IPS-15b (cell line): ENCODE measurements at regions not wholly inside any gene's neighbourhood (a gene's known extent, or its start where the extent isn't known, plus 50 kb on each side); places are given as distances from the start of the nearest gene placed in this dataset.

Experiments used
- H3K27me3 ChIP-seq: one replicate; pipeline ENCODE4 v1.6.1; 2013; ENCODE audit warnings: low read length; ENCODE audit not compliant: control insufficient read depth, insufficient read depth
- H3K36me3 ChIP-seq: one replicate; pipeline ENCODE4 v1.6.1; 2013; ENCODE audit warnings: low read length; ENCODE audit not compliant: control insufficient read depth, insufficient read depth
- H3K4me1 ChIP-seq: one replicate; pipeline ENCODE4 v1.6.1; 2013; ENCODE audit warnings: mild to moderate bottlenecking, low read length; ENCODE audit not compliant: control insufficient read depth, insufficient read depth
- H3K4me3 ChIP-seq: one replicate; pipeline ENCODE4 v1.5.1; 2013; ENCODE audit warnings: low read depth, low read length
- H3K9ac ChIP-seq: one replicate; pipeline ENCODE4 v1.6.1; 2013; ENCODE audit warnings: low read depth, mild to moderate bottlenecking, low read length
- H3K9me3 ChIP-seq: one replicate; pipeline ENCODE4 v1.6.1; 2013; ENCODE audit warnings: mild to moderate bottlenecking, low read length; ENCODE audit not compliant: control insufficient read depth, insufficient read depth

DNA sequence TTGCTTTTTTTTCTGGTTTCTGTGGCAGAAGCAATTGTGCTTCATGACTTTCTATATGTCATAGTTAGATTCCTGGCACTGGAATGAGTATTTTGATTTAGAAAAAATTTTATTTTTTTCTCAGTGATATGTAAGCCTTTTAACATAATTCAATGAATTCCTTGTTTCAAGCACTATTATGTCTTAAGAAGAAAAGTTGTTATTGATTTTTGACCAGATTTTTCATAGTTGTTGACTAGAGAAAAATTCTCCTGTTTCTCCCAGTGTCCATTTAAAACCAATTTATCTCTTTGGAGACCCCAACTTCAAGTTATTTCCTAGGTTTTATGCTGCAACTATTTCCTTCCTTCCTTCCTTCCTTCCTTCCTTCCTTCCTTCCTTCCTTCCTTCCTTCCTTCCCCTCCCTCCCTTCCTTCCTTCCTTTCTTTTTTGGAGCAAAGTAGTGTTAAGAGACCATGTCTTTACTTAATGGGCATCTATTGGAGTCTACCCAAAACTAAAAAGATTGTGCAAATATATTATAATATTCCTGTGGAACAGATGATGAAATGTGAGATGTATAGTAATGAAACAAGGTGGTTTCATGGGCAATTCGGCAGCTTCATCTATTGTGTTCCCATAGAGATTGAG lies 346.9 kb downstream of the RNF144B start:
- Histone ChIP-seq H3K4me1 (no peaks in the 10 kb centered on the region), H3K27me3 (no peaks in the 10 kb centered on the region), H3K36me3 (no peaks in the 10 kb centered on the region), H3K9me3 (no peaks in the 10 kb centered on the region), H3K4me3 (no peak overlapping the region), H3K9ac (no peak overlapping the region)

DNA sequence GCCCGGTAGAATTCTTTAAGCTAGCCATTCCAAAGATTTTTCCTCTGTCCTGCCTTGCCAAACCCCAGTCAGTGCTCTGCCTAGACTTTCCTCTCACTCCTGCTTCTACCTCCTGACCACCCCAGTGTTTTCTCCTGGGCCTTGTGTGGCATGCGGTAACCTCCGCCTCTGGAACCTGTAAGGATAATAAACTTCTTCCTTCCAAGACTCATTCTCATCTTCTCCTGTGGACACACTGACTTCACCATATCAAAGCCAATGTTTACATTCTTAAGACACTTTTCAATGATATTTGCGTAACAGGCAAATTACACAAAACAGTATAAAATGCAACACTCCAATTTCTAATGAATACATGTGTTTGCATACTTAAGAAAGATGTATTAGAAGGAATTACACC lies 354.6 kb downstream of the RNF144B start:
- Histone ChIP-seq H3K4me1 (no peaks in the 10 kb centered on the region), H3K4me3 (no peak overlapping the region), H3K36me3 (no peaks in the 10 kb centered on the region), H3K9ac (no peak overlapping the region), H3K27me3 (no peaks in the 10 kb centered on the region), H3K9me3 (no peaks in the 10 kb centered on the region)

DNA sequence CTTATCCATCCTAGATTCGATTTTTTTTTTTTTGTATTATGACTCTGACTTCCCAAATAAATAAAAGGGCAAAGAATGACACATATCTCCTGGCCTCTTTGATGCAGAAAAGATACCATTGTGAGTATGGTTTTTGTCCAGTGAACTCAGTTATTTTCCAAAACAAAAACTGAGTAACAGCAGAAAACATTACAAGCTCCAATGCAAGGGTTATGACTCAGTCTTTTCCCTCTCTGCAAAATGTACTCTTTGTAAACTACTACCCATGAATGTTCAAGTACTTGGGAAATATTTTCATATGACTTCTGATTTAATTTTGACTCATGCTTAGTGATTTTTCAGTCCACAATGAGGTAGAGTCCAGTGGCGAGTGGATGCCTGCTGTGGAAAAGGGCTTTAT lies 355.3 kb downstream of the RNF144B start:
- Histone ChIP-seq H3K9ac (no peak overlapping the region), H3K27me3 (no peaks in the 10 kb centered on the region), H3K36me3 (no peaks in the 10 kb centered on the region), H3K4me3 (no peak overlapping the region), H3K4me1 (no peaks in the 10 kb centered on the region), H3K9me3 (no peaks in the 10 kb centered on the region)

DNA sequence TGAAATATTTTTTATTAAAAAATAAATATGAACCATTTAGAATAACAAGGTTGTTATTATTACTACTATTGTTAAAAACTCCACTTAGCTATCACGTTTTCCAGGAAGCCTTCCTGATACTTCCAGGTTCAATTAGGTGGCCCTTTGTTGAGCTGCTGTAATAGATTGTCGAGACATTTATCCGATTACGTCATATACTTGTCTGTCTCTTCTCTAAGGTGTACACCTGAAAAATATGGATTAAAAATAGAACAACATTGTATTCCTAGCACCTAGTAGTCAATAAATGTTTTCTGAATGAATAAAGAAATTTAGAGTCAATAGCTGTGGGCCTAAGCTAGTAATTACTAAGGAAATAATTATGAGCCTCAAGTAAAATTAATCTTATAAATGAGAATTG lies 359.6 kb downstream of the RNF144B start:
- no peak overlapping the region for H3K4me3 ChIP-seq
- peaks cover 5% of the 10 kb centered on the region for H3K4me1 ChIP-seq
- H3K27me3 ChIP-seq = no peaks in the 10 kb centered on the region
- no peaks in the 10 kb centered on the region for H3K9me3 ChIP-seq
- H3K36me3 ChIP-seq = no peaks in the 10 kb centered on the region
- H3K9ac ChIP-seq = no peak overlapping the region

DNA sequence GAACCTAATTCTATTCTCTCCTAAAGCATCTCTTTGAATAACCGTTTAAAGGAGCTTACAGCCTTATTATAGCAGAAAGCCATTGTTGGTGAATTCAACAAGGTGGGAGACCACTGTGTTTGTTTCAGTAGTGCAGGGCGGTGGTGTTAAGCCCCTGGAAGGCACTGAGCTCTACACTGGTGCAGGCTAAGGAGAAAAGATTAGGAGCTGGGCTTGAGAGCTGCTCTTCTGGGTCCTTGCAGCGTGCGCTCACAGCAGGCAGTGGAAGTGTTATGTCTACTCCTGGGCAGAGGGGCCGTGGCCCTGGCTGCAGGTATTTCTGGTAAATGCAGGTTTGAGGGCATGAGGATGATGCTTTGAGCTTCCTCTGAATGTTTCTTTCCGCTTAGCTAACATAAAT lies 361.2 kb downstream of the RNF144B start:
- Histone ChIP-seq H3K9ac (no peak overlapping the region), H3K9me3 (no peaks in the 10 kb centered on the region), H3K4me1 (peaks cover 18% of the 10 kb centered on the region), H3K4me3 (no peak overlapping the region), H3K27me3 (no peaks in the 10 kb centered on the region), H3K36me3 (no peaks in the 10 kb centered on the region)

DNA sequence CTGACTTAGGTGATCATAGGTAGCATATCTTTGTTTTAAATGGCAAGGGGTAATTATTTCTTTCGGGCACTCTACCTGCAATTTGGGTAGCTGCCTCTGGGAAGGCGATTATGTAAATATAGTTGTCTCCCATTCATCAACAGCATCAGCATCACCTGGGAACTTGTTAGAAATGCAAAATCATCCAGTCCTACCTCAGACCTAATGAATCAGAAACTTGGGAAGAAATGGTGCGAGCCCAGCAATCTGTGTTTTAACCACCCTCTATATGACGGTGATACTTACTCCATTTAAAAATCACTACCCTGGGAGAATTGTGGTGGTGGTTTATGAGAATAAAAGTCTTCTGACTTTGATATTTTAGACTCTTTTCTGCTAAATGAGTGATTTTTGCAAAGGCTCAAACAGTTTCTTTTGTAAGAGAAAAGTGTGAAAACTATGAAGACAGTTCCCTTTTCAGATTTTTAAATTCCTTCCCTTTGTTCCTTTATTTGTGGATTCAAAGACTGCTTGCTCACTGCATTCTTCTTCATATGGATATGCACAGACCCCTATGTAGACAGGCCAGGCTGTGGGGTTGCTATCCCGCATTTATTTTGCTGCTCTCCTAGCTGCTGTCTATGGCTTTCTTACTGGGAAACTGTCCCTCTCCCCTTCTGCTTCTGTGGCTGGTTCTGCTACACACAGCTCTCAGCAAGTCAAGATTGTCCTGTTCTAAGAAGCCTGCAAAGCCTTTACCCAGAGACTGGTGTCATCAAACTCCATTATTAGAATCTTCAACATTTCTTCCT lies 365.3 kb downstream of the RNF144B start:
- H3K9ac ChIP-seq = no peak overlapping the region
- H3K4me3 ChIP-seq = no peak overlapping the region

DNA sequence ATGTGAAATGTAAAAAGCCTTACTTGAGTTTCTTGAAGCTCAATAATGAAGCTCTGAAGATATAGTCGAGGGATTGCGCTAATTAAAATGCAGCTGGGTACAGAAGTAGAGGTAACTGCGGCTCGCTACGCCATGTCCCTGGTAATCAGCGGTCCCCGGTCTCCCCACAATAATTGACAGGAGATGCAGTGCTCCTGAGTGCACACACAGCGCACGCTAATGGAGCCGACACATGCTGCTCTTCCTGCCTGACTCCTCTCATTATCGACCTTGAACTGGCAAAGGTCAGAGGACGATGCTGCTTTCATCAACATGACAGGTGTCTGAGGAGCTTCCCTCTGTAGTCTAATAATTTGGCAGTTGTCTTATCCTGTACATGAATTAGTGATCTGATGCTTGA lies 365.9 kb downstream of the RNF144B start:
- H3K27me3 ChIP-seq = no peaks in the 10 kb centered on the region
- no peak overlapping the region for H3K4me3 ChIP-seq
- H3K9me3 ChIP-seq = no peaks in the 10 kb centered on the region
- H3K9ac ChIP-seq = no peak overlapping the region
- no peaks in the 10 kb centered on the region for H3K36me3 ChIP-seq
- H3K4me1 ChIP-seq = peaks cover 24% of the 10 kb centered on the region

More for the DNA sequence above, 365.3 kb downstream of the RNF144B start:
- Histone ChIP-seq H3K27me3 (no peaks in the 10 kb centered on the region), H3K9me3 (no peaks in the 10 kb centered on the region), H3K36me3 (no peaks in the 10 kb centered on the region), H3K4me1 (peaks cover 24% of the 10 kb centered on the region)

DNA sequence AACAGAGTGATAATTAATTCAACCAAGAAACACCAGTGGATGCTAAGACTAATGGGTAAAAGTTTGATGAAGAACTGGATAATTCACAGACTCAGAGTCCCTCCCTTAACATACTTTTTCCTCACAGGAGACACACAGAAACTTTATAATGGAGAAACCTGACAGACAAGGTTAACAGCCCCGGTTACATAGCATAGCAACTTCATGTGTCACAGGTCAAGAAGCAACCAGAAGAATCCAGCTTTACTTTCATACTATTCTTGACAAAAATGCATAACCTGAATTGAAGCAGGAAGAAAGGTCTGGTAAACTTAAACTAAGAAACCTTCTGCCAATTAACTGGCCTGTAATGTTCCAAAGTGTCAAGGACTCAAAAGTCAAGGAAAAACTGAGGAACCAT lies 375.9 kb downstream of the RNF144B start:
- no peaks in the 10 kb centered on the region for H3K36me3 ChIP-seq
- H3K9me3 ChIP-seq = no peaks in the 10 kb centered on the region
- no peak overlapping the region for H3K4me3 ChIP-seq
- no peaks in the 10 kb centered on the region for H3K4me1 ChIP-seq
- no peaks in the 10 kb centered on the region for H3K27me3 ChIP-seq
- no peak overlapping the region for H3K9ac ChIP-seq

DNA sequence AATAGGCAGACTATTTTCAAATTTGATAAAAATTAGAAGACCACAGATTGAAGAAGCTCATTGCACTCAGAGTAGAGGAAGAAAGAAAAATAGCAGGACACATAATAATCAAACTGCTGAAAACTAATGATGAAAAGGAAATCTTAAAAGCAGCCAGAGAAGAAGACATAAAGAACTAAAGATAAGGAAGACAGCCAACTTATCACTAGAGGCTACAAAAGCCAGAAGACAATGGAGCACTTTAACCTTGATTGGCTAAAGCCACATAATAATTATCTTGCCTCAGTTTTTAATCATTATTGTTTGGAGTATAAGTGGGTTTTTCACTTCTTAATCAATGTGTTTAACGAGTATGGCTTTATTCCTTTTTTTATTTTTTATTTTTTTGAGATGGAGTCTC lies 397.6 kb downstream of the RNF144B start:
- Histone ChIP-seq H3K4me3 (no peak overlapping the region), H3K4me1 (no peaks in the 10 kb centered on the region), H3K36me3 (no peaks in the 10 kb centered on the region), H3K9me3 (no peaks in the 10 kb centered on the region), H3K27me3 (no peaks in the 10 kb centered on the region), H3K9ac (no peak overlapping the region)

DNA sequence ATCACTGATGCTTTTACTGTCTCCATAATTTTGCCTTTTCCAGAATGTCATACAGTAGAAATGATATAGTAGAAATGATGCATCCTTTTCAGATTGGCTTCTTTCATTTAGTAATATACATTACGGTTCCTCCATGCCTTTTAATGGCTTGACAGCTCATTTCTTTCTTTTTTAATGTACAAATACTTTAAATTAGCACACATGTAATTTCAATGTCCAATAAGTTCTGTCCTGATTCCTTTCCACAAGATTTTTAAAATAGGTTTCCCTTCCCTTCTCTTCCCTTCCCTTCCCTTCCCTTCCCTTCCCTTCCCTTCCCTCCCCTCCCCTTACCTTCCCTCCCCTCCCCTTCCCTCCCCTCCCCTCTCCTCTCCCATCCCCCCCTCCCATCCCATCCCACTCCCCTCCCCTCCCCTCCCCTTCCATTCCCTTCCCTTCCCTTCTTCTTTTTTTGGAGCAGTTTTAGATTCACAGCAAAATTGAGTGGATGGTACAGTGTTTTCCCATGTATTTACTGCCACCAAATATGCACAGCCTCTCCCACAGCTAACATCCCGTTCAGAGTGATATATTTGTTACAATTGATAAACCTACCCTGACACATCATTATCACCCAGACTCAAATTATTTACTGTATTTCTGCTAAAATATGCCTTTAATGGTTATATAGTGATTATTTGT lies 398.8 kb downstream of the RNF144B start:
- H3K9ac ChIP-seq = no peak overlapping the region
- no peak overlapping the region for H3K4me3 ChIP-seq
- H3K4me1 ChIP-seq = no peaks in the 10 kb centered on the region
- no peaks in the 10 kb centered on the region for H3K27me3 ChIP-seq
- no peaks in the 10 kb centered on the region for H3K36me3 ChIP-seq
- H3K9me3 ChIP-seq = no peaks in the 10 kb centered on the region

DNA sequence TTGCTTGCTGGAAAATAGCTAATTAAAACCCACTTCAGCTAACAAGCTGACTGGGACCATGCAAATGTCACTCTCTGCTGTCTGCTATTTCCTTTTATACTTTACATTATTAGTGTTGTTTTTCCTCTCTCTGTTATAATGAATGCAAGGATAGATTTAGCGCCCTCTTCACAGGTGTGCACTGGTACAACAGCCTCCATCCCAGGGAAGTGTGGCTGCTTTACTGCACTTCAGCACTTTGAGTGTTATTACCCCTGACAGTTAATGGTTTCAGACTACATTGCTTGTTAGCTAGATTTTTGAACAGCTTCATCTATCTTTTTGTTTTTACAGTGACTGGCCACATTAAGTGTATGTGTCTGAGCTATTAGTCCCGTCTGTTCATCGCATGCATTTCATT lies 405.7 kb downstream of the RNF144B start:
- no peaks in the 10 kb centered on the region for H3K36me3 ChIP-seq
- no peak overlapping the region for H3K9ac ChIP-seq
- no peaks in the 10 kb centered on the region for H3K27me3 ChIP-seq
- no peak overlapping the region for H3K4me3 ChIP-seq
- H3K9me3 ChIP-seq = no peaks in the 10 kb centered on the region
- peaks cover 2% of the 10 kb centered on the region for H3K4me1 ChIP-seq

DNA sequence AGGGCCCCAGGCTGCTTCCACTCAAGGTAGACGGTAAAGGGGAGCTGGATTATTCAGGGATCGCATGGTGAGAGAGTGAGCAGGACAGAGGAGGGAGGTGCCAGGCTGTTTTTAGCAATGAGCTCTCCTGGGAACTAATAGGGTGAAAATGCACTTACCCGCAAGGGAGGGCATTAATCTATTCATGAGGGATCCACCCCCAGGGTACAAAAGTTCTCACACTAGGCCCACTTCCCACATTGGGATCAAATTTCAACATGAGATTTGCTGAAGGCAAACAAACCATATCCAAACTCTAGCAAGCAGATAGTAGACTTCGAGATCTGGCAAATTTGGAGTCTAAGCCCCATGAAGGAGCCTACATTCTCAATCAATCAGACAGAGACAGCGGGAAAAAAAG lies 408.6 kb downstream of the RNF144B start:
- Histone ChIP-seq H3K27me3 (no peaks in the 10 kb centered on the region), H3K36me3 (no peaks in the 10 kb centered on the region), H3K4me1 (peaks cover 2% of the 10 kb centered on the region), H3K9ac (no peak overlapping the region), H3K9me3 (no peaks in the 10 kb centered on the region), H3K4me3 (no peak overlapping the region)
